Activated CD4-positive, CD25-positive, alpha-beta regulatory T cell (primary cell): ENCODE measurements at regions not wholly inside any gene's neighbourhood (a gene's known extent, or its start where the extent isn't known, plus 50 kb on each side); places are given as distances from the start of the nearest gene placed in this dataset.
"Not testable (repeated sequence)": the region's sequence is repeated elsewhere in the genome, so short reads cannot be mapped to it uniquely, and the experiment has no call there.

Experiments used
- DNase-seq, 4 experiments: peaks; one replicate each; lab custom pipeline; 2025; lab: John Stamatoyannopoulos, UW

DNA sequence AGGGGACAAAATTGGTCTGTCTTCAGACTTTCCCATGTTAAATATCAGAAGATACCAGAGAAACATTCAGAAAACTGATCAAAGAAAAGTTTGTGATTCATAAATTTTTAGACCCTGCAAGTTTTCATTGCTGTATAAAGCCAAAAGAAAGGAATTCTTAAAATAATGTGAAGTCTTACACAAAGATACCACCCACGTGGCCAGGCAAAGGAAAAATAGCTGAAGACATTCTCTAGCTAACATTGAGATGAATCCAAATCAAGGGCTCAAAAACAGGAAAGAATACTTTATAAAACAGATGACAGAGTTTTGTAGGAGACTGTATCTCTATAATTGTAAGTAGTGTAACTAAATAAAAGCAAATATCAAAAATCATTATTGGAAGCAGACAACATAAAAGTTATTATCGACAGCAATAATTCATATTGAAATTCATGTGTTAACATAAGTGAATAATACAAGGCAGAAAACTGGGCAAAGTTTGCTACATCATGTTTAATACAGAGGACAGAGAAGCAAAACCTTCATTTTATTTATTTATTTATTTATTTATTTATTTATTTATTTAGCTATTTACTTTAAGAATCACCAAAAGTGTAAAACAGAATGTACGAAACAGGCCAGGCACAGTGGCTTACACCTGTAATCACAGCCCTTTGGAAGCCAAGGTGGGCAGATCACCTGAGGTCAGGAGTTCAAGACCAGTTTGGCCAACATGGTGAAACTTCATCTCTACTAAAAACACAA lies 204.6 kb upstream of the SLIT2 start:
- no peak for DNase-seq

DNA sequence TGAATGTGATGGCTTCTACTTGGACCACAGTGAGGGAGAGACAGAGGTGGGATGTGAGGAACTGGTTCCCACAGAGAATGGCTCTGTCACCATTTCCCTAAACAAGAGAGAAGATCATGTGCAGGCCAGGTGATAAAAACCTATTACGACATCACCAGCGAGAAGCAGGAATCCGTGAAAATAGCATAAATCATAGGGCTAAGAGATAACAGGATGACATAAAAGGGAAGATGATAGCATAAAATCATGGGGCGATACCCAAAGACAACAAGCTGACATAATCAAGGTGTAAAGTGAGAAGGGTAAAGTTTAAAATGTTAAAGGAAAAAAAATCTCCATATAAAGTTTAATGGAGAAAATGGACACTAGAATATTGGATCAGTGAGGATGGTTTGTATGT lies 205.5 kb upstream of the SLIT2 start:
- no peak for DNase-seq

DNA sequence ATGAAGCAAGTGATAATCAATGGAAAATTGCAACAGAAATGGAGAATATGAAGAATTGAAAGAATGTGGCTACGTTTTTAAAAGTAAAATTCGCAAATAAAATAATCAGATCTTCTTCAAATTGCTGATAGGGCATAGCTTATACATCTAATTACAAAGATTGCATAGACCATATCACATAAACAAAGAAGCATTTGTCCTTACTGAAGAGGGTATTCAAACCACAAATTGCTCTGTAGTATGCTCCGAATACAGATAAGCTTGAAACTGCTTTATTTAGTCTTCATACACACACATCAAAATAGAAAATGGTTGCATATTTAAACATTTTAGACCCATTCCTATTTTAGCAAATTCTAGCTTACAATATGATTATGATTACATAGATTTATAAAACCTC lies 206.7 kb upstream of the SLIT2 start:
- no peak for DNase-seq

DNA sequence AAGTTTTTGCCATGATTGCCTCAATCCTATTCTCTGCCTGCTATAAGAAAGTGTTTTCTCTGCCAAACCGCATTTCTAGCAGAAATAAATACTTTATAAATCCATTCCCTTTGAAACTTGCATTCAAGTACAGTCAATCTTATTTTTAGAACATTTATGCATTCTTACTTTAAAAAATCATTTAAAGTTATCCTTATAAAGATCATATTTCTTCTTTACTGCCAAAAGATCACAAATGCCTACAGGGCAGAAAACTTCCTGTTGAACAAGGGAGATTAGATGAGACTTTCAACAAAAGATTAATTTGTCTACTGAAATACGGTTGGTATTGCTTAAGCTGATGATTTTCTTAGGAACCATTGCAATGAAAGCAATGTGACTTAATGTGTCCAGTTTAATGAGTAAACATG lies 207.2 kb upstream of the SLIT2 start:
- DNase-seq: no peak

DNA sequence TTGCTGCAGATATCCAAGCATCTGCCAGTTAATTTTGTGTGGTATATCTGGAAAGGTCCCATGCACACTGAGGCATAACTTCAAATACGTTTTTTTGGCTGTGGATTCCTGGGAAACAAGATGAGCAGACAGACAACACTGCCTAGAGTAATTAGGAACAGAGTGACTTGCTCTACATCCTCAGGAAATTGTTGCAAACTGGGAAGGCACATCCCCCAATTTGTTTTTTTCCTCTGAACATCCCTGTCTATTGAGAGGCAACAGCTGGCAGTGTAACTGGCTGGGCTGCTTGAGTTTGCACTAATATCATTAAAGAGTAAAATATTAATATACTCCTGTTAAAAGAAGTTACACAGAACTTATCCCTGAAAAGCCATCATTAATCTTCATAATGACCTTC lies 207.7 kb upstream of the SLIT2 start:
- no peak for DNase-seq

DNA sequence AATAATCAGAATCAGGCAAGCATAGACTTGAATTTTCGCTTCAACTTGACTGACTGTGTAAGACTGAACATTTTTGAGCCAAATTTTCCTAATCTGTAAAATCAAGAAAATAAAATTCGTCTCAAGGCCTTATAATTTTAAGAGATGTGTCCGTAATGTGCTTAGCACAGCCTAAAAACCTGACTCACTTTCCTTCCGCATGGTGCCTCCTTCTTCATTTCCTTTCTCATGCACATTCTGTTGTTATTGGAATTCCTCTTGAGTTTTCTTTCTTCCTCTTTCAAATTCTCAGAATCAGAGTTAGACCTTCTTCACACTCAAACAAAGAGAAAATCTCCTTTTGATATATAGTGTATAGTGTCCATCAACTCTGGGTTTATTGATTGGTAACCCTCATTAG lies 208.9 kb upstream of the SLIT2 start:
- no peak for DNase-seq

DNA sequence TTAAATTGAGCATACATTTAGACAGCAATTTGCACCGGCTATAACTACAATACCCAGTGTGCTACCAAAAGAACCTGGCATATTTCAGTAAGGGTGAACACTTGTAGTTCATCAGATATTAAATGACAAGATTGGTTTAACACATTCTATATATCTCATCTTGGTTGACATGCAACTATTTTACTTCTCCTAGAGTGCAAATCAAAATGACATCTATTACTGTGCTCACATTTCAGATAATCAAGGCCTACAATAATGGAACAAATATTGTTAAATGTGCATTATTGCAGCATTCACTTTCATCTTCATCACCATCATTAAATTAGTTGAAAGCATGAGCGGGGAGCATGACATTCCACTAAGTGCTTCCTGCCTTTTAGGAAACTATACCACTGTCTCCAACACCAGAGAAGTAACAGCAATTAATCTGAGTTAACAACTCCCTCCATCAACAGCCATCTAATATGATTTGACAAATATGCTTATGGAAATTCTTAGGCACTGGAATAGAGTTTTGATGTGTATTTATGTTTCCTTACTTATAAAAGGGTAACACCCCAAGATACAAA lies 209.8 kb upstream of the SLIT2 start:
- no peak for DNase-seq

DNA sequence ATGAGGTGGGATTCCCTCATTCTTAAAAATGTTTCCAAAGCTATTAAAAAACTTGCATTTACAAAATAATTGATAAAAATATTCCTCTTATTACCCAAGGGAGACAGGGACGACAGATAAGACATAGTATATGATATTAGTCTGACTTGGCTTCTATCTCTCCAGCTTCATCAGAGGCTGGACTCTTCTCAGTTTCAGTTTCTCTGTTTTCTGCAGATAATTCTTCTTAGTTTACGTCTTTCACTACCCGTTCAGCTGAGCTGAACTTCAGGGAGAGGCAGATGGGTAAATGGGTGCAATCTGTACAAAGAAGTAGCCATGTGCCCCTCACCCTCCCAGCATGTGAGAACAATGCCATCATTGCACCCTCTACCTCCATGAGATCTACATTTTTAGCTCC lies 214.0 kb upstream of the SLIT2 start:
- DNase-seq: no peak

DNA sequence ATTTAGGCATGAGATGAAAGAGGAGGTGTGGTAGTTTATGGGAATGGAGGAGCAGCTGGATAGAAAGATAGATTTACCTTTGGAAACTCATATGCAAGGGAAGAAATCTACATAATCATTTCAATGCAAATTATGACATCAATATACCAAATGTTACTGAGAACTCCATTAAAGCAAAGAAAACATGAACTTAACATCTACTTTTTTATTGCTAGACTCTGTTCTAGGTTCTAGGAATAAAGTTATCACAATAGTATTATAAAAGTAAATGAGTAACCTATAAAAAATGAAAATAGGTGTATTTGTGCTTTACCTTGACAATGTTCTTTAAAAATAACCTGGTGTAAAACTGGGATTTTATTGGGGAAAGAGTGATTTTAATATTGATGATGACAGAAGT lies 221.6 kb upstream of the SLIT2 start:
- no peak for DNase-seq

DNA sequence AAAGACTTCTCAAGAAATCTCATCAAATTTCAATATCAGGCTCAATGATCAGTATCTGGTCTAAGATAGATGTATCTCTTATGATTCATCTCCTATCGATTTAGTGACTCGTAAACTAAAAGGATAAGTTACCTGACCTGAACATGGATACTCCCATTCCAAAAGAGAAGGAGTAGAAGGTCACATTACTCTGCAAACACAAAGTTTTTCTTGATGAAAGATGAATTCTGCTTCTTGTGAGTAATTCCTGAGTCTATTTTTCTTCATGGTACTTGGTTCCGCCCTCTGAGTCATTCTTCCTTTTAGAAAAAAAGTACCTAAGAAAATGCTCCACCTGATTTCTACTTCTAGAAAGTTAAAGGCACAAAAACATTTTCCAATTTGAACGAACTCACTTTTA lies 223.1 kb upstream of the SLIT2 start:
- no peak for DNase-seq

DNA sequence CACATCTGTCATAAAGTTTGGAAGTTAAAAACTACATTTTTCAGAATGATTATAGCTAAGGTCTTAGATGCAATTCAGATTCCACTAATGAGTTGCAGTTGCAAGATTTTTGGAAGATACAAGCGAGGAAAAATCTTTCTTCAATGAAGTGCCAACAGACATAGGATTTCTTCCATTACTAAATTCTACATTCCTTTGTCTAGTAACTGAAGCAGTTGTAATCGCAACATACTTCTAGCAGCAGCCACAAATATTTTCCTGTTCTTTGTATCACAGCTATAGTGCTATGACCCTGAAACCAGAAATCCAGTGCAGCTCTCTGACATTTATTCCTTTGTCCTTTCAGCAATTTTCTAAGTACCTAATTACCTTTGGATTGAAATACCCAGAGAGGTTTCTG lies 225.2 kb upstream of the SLIT2 start:
- no peak for DNase-seq

DNA sequence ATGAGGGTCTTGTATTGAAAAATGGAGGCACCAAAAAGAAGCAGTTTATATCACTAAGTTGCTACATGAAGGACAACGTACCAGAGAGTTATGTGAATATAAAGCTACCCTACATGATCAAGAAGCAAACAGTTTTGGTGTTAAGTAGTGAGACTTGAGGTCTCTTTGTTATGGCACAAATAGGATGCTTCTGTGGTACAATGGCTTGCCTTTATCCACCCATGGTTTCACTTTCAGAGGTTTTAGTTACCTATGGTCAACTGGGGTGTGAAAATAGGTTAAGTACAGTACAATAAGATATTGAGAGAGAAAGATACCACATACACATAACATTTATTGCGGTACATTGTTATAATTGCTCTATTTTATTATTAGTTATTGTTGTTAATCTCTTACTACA lies 229.2 kb upstream of the SLIT2 start:
- no peak for DNase-seq

DNA sequence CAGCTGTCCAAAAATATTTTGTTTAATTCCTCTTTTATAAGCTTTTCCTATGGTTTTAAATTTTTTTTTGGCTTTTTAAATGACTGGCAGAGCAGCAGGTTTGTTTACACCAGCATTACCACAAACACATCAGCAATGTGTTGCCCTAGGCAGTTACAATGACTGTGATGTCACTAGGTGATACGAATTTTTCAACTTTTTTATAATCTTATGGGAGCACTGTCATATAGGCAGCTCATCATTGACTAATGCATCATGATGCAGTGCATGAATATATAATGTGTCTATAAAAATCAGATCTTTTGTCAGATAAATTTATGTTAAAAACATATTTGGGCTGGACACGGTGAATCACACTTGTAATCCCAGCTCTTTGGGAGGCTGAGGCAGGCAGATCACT lies 231.6 kb upstream of the SLIT2 start:
- no peak for DNase-seq

DNA sequence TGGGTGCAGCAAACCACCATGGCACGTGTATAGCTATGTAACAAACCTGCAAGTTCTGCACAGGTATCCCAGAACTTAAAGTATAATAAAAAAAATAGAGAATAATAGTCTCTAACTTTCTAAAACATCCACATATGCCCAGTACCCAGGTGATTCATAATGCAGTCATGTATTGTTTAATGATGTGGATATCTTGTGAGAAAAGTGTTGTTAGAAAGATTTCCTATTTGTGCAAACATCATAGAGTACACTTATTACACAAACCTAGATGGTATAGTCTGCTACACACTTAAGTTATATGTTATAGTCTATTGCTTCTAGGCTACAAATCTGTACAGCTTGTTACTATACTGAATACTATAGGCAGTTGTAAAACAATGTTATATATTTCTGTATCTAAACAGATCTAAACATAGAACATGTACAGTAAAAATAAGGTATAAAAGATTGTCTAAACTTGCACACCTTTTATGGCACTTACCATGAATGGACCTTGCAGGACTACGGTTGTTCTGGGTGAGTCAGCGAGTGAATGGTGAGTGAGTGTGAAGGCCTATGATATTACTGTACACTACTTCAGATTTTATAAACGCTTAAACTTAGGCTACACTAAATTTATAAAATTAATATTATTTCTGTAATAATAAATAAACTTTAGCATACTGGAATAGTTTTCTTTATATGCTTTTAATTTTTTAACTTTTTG lies 232.2 kb upstream of the SLIT2 start:
- DNase-seq: no peak

DNA sequence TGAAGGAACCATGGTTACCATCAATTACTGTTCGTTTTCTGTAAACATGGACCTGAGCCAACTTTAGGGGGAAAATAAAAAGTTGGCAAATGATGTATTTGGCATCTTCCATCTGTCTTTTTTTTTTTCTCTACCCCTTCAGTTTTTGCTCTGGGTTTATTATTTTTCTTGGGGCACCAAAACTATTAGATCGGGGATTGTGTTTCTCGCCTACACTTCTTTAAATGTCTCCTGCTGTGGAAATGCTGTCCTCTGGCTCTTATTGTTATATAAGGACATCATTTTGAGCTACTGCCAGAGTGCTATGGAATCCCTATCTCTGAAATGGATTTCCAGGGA lies 234.0 kb upstream of the SLIT2 start:
- DNase-seq: no peak

DNA sequence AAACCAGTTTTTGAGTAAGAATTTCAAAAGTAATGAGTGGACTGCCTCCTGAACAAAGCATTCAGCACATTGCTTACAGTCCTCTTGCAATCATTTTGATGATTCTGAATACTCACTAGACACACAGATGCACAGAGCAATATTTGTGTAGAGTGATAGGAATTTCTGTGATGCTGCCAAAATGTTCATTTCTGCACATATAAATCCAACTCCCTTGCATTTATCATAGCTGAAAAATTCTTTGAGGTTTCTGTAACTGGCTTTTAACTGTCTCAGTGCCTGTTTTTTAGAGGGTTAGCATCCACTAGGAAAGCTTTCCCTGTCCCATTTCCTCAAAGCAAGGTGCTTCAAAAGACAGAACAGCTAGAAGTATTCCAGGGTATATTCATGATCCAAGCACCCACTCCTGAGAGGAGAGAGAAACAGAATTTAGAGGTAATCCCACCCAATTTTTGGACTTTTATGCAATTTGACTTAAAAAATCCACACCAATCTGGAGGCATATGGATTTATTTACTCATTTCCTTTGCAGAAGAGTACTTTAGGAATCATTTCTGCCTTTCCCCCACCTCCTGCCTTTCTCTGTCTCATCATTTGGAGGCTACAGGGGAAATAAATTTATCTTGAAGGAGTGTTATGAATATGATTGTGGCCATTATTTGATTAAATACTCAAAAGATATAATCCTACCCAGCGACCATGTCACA lies 234.5 kb upstream of the SLIT2 start:
- DNase-seq: no peak

DNA sequence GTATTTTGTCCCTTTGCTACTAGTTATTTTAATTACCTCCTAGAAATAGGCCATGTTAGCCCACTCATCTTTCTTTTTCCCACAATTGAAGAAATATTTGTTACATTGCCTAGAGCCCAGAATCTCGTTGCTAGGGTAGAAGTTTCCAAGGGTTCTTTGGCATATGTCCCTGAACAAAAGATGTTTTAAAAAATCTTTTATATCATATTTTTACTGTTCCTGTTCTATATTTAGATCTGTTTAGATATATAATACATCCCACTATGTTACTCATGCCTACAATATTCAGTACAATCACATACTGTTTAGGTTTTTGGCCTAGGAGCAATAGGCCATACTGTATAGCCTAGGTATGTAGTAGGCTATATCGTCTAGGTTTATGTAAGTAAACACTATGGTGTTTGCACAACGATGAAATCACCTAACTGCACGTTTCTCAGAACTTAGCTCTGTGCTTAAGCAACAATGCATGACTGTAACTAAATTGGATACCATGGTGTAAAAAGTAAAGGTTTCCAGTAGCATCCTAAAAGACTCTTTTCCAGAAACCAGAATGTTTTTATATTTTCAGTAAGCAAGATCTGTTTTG lies 236.0 kb upstream of the SLIT2 start:
- DNase-seq: no peak

DNA sequence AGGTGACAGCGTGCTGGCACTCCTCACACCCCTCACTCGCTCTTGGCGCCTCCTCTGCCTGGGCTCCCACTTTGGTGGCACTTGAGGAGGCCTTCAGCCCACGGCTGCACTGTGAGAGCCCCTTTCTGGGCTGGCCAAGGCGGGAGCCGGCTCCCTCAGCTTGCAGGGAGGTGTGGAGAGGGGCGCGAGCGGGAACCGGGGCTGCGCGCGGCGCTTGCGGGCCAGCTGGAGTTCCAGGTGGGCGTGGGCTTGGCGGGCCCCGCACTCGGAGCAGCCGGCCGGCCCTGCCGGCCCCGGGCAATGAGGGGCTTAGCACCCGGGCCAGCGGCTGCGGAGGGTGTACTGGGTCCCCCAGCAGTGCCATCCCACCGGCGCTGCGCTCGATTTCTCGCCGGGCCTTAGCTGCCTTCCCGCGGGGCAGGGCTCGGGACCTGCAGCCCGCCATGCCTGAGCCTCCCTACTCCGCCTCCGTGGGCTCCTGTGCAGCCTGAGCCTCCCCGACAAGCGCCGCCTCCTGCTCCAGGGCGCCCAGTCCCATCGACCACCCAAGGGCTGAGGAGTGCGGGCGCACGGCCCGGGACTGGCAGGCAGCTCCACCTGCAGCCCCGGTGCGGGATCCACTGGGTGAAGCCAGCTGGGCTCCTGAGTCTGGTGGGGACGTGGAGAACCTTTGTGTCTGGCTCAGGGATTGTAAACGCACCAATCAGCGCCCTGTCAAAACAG lies 247.7 kb upstream of the SLIT2 start:
- DNase-seq: not testable (repeated sequence)

DNA sequence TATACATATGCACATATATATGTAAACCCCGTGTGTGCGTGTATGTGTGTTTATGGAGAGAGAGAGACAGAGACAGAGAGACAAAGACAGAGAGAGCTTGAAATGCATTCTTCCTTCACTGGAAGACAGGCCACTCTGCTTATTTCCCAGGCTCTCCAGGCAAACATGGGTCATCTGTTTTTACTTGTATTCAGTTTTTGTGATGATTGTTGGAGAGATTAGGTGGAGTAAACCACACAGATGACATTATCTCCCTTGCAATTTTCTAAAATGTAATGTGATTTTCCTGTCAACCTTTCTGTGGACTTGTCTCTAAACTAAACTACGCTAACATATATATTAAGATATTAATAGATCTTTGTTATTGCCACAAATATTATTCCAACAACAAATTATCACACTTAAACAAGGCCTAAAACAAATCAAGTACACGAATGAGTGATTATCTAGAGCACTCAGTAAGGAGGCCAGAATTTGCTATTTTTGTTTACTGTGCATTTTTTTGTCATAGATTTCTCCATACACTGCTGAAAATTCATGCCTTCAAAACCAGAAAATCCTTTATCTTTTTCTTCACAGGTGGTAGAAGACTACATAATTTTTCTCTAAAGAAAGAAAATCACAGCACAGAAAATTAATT lies 251.8 kb upstream of the SLIT2 start:
- no peak for DNase-seq

DNA sequence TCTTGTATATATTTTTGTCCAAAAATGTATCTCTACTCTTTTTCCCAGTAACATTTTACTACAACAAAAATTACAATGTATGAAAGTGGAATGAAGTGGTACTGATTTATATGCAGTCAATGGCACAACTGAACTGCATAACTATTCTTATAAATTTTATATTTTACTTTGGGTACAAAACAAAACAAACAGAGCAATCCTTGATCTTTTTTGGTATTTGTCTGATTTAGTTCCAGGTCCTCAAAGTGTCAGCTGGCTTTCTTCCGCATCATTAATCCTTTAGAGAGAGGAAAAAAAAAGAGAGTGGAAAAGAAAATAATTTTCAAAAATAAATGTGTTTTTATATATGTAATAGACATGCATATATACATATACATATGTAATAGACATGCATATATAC lies 252.4 kb upstream of the SLIT2 start:
- DNase-seq: no peak

DNA sequence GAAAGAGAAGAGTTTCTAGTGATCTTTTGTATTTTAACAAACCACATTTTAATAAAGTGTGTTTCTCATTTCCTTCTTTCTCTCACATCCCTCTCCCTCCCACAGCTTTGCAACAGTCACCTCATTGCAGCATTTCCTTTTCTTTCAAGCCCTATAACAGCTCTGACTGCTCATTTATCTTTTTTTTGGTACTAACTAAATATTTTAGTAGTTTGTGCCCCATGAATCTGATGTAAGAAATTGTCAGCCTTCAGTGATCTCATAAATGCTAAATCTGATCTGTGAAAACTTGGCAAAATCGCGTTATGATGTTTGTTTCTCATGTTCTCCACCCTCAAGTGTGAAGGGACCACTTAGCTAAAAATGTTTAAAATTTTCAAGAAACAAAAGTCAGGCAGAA lies 258.5 kb upstream of the SLIT2 start:
- DNase-seq: no peak
